ENCODE measurements at regions not wholly inside any gene's neighbourhood (a gene's known extent, or its start where the extent isn't known, plus 50 kb on each side); places are given as distances from the start of the nearest gene placed in this dataset.

- H3K27ac Mint-ChIP-seq (ENCODE audit: unreplicated experiment) = no peak overlapping the region
- no peaks in the 10 kb centered on the region for H3K27me3 Mint-ChIP-seq (ENCODE audit: low read depth)
- no peak for TF ChIP-seq CTCF (IDR thresholded peaks at IDR 0.05)
Observed at GRCh38 chr2:81181845-81182244, 877.3 kb upstream of the LRRTM1 start.

GRCh38 chr2:81171447-81171846, 866.9 kb upstream of the LRRTM1 start:
- H3K36me3 Mint-ChIP-seq (ENCODE audit: low read depth) = no peaks in the 10 kb centered on the region
- no peak overlapping the region for H3K4me3 Mint-ChIP-seq (ENCODE audit: unreplicated experiment)

More at GRCh38 chr2:81181845-81182244, 877.3 kb upstream of the LRRTM1 start:
- H3K4me3 Mint-ChIP-seq (ENCODE audit: unreplicated experiment) = no peak overlapping the region
- no peaks in the 10 kb centered on the region for H3K36me3 Mint-ChIP-seq (ENCODE audit: low read depth)
- DNase-seq (ENCODE audit: low spot score) = no peak
- no peaks in the 10 kb centered on the region for H3K9me3 Mint-ChIP-seq (ENCODE audit: low read depth)
- no peaks in the 10 kb centered on the region for H3K4me1 Mint-ChIP-seq (ENCODE audit: low read depth)

GRCh38 chr2:81163583-81163982, 859.0 kb upstream of the LRRTM1 start:
- Mint-ChIP-seq H3K4me1 (ENCODE audit: low read depth) (no peaks in the 10 kb centered on the region), H3K36me3 (ENCODE audit: low read depth) (no peaks in the 10 kb centered on the region), H3K4me3 (ENCODE audit: unreplicated experiment) (no peak overlapping the region), H3K9me3 (ENCODE audit: low read depth) (no peaks in the 10 kb centered on the region), H3K27me3 (ENCODE audit: low read depth) (no peaks in the 10 kb centered on the region), H3K27ac (ENCODE audit: unreplicated experiment) (no peak overlapping the region)
- TF ChIP-seq CTCF (IDR thresholded peaks at IDR 0.05) = no peak
- no peak for DNase-seq (ENCODE audit: low spot score)

More at GRCh38 chr2:81171447-81171846, 866.9 kb upstream of the LRRTM1 start:
- no peak for TF ChIP-seq CTCF (IDR thresholded peaks at IDR 0.05)
- DNase-seq (ENCODE audit: low spot score) = no peak
- H3K9me3 Mint-ChIP-seq (ENCODE audit: low read depth) = no peaks in the 10 kb centered on the region
- H3K27me3 Mint-ChIP-seq (ENCODE audit: low read depth) = no peaks in the 10 kb centered on the region
- H3K4me1 Mint-ChIP-seq (ENCODE audit: low read depth) = no peaks in the 10 kb centered on the region
- no peak overlapping the region for H3K27ac Mint-ChIP-seq (ENCODE audit: unreplicated experiment)

GRCh38 chr2:81158505-81158904, 854.0 kb upstream of the LRRTM1 start:
- H3K27me3 Mint-ChIP-seq (ENCODE audit: low read depth) = no peaks in the 10 kb centered on the region
- no peaks in the 10 kb centered on the region for H3K4me1 Mint-ChIP-seq (ENCODE audit: low read depth)
- H3K4me3 Mint-ChIP-seq (ENCODE audit: unreplicated experiment) = no peak overlapping the region
- H3K9me3 Mint-ChIP-seq (ENCODE audit: low read depth) = no peaks in the 10 kb centered on the region
- no peaks in the 10 kb centered on the region for H3K36me3 Mint-ChIP-seq (ENCODE audit: low read depth)
- no peak for DNase-seq (ENCODE audit: low spot score)
- no peak overlapping the region for H3K27ac Mint-ChIP-seq (ENCODE audit: unreplicated experiment)
- TF ChIP-seq CTCF (IDR thresholded peaks at IDR 0.05) = no peak

GRCh38 chr2:81148323-81148722, 843.8 kb upstream of the LRRTM1 start:
- Mint-ChIP-seq H3K27me3 (ENCODE audit: low read depth) (no peaks in the 10 kb centered on the region), H3K4me3 (ENCODE audit: unreplicated experiment) (no peak overlapping the region), H3K9me3 (ENCODE audit: low read depth) (peaks cover 20% of the 10 kb centered on the region), H3K27ac (ENCODE audit: unreplicated experiment) (no peak overlapping the region), H3K4me1 (ENCODE audit: low read depth) (no peaks in the 10 kb centered on the region), H3K36me3 (ENCODE audit: low read depth) (no peaks in the 10 kb centered on the region)
- TF ChIP-seq CTCF (IDR thresholded peaks at IDR 0.05) = no peak
- DNase-seq (ENCODE audit: low spot score) = no peak

Measured in chondrocyte (in vitro differentiated cells).